Cardiac muscle cell (in vitro differentiated cells and primary cell): ENCODE measurements at regions not wholly inside any gene's neighbourhood (a gene's known extent, or its start where the extent isn't known, plus 50 kb on each side); places are given as distances from the start of the nearest gene placed in this dataset.

Experiments
- DNase-seq, 2 donors: peaks; one replicate each; pipeline versions ENCODE4 v3.0.0 to v3.0.0-alpha.2; 2010 to 2017; ENCODE audit warnings: low read depth in 1 of 2, low spot score in 1 of 2
- H3K27ac ChIP-seq: fragments of 200-600 bp; sonication (generic); 2 replicates; pipeline ENCODE4 v1.5.1; 2016
- H3K27me3 ChIP-seq: fragments of 200-600 bp; sonication (generic); 2 replicates; pipeline ENCODE4 v1.6.0; 2016; ENCODE audit warnings: control low read depth
- H3K36me3 ChIP-seq: fragments of 200-600 bp; sonication (generic); 2 replicates; pipeline ENCODE4 v1.5.1; 2016; ENCODE audit warnings: control low read depth
- H3K4me1 ChIP-seq: fragments of 200-600 bp; sonication (generic); 2 replicates; pipeline ENCODE4 v1.8.1; 2017; ENCODE audit warnings: low read depth, mild to moderate bottlenecking, mixed run types
- H3K4me3 ChIP-seq: fragments of 200-600 bp; sonication (generic); 2 replicates; pipeline ENCODE4 v1.5.1; 2016; ENCODE audit warnings: mild to moderate bottlenecking
- H3K9me3 ChIP-seq: fragments of 200-600 bp; sonication (generic); 2 replicates; pipeline ENCODE4 v1.5.1; 2017; ENCODE audit warnings: low read depth, mild to moderate bottlenecking, control low read depth
- CTCF ChIP-seq: IDR thresholded peaks from 2 replicates; pipeline ENCODE4 v1.5.1; 2012; ENCODE audit warnings: low read depth, mild to moderate bottlenecking, low read length

GRCh38 chr17:13770702-13771101 is 169.0 kb upstream of the HS3ST3A1 start:
- no peak for DNase-seq
- peaks cover 11% of the 10 kb centered on the region for H3K4me1 ChIP-seq
- H3K27me3 ChIP-seq, result peaks cover 17% of the 10 kb centered on the region
- no peak overlapping the region for H3K4me3 ChIP-seq
- H3K36me3 ChIP-seq, result no peaks in the 10 kb centered on the region
- TF ChIP-seq CTCF, result no peak
- no peak overlapping the region for H3K27ac ChIP-seq
- peaks cover 4% of the 10 kb centered on the region for H3K9me3 ChIP-seq

- TF ChIP-seq CTCF, result no peak
- Histone ChIP-seq H3K27ac (no peak overlapping the region), H3K36me3 (no peaks in the 10 kb centered on the region), H3K4me1 (no peaks in the 10 kb centered on the region), H3K27me3 (peaks cover 39% of the 10 kb centered on the region), H3K9me3 (peaks cover 4% of the 10 kb centered on the region), H3K4me3 (no peak overlapping the region)
- DNase-seq, result no peak
These were observed 173.7 kb upstream of the HS3ST3A1 start for GRCh38 chr17:13775450-13775849.

- Histone ChIP-seq H3K4me1 (no peaks in the 10 kb centered on the region), H3K36me3 (no peaks in the 10 kb centered on the region), H3K27me3 (peaks cover 39% of the 10 kb centered on the region), H3K27ac (no peak overlapping the region), H3K9me3 (no peaks in the 10 kb centered on the region), H3K4me3 (no peak overlapping the region)
- peak in 1 of 2 donors; percentile 70 for DNase-seq
- no peak for TF ChIP-seq CTCF
These were observed 174.4 kb upstream of the HS3ST3A1 start for GRCh38 chr17:13776027-13776551.

GRCh38 chr17:13777003-13777402 is 175.3 kb upstream of the HS3ST3A1 start:
- H3K4me1 ChIP-seq, result no peaks in the 10 kb centered on the region
- peaks cover 3% of the 10 kb centered on the region for H3K9me3 ChIP-seq
- TF ChIP-seq CTCF, result no peak
- peak in 1 of 2 donors; percentile 19 for DNase-seq
- H3K4me3 ChIP-seq, result no peak overlapping the region
- peaks cover 39% of the 10 kb centered on the region for H3K27me3 ChIP-seq
- no peak overlapping the region for H3K27ac ChIP-seq
- H3K36me3 ChIP-seq, result no peaks in the 10 kb centered on the region

- Histone ChIP-seq H3K36me3 (no peaks in the 10 kb centered on the region), H3K27ac (no peak overlapping the region), H3K4me1 (peaks cover 8% of the 10 kb centered on the region), H3K4me3 (no peak overlapping the region), H3K9me3 (peaks cover 3% of the 10 kb centered on the region), H3K27me3 (peaks cover 21% of the 10 kb centered on the region)
- DNase-seq, result peak in 1 of 2 donors; percentile 30
- TF ChIP-seq CTCF, result no peak
These were observed 182.8 kb upstream of the HS3ST3A1 start for GRCh38 chr17:13784434-13785095.
